Right ventricle myocardium superior (tissue), 1 donor: ENCODE measurements at regions not wholly inside any gene's neighbourhood (a gene's known extent, or its start where the extent isn't known, plus 50 kb on each side); places are given as distances from the start of the nearest gene placed in this dataset.
"Not testable (repeated sequence)": the region's sequence is repeated elsewhere in the genome, so short reads cannot be mapped to it uniquely, and the experiment has no call there.

Experiments used
- ATAC-seq: fragments of 200-7000 bp; cut with Tn5 transposase; one replicate; pipeline ENCODE4 v1.9.1; 2020; ENCODE audit warnings: mild to moderate bottlenecking; ENCODE audit not compliant: poor library complexity
- DNase-seq: peaks from one replicate; pipeline ENCODE4 v3.0.0-alpha.2; 2020
- intact Hi-C: fragments of 100-400 bp; cut with DNase I; formaldehyde crosslinking; loops from one replicate; pipeline ENCODE4 v1.11.2; 2022
- donor health status: DM: no; HTN: yes; CAD: no; lungs with severe emphysema.

DNA sequence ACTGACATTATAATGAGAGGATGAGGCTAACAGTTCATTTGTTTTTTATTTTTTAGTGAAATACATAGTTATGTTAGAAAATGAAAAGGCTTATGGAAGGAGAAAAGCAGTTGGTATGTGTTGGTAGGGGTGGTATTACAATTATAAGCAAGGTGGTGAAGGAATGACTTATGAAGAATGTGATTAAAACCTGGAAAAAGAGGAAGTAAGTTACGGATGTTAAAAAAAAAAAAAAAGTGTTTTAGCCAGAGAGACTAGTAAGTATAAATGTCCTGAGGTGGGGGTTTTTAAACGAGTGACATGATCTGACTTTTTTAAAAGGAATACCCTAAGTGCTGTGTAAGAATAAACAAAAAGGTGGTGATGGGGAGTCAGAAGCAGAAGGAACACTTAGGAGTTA is 206.8 kb downstream of the IL15 start:
- intact Hi-C loops: no loop called here
- ATAC-seq (no peak), DNase-seq (no peak)

DNA sequence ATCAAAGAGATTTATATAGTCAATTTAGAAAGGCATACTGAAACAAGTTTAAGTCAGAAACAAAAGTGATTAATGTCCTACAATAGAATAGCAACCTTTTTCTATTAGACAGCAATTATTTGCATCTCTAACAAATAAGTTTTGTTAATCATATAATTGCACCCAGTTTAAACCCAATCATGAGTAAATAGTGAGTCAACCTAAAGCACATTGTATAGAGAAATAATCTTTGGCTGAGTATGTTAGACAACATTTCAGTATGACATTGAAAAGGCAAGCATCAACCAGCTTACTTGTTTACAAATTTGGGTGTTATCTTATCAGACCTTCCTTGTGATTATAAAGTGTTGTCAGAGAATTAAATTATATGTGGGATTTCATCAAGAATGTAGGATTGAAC is 209.5 kb downstream of the IL15 start:
- intact Hi-C loops: no loop called here
- ATAC-seq (no peak), DNase-seq (no peak)

DNA sequence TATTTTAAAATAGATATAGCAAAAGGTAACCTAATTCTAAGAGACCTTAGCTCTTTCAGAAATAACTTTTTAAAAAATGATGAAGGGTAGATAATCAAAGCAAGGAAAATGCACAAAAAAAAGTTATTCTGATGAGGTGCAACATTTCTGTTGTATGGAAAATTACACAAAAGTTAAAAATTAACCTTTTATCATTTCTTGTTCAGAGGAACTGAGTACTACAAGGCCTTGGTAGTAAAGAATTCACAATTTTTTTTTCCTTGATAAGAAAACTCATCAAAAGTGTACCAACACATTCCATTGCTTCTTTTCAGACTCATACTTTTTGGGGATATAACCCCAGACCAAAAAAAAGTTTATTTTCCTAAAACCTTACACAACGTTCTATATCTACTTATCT is 213.0 kb downstream of the IL15 start:
- ATAC-seq (no peak), DNase-seq (no peak)
- intact Hi-C loops: no loop called here

DNA sequence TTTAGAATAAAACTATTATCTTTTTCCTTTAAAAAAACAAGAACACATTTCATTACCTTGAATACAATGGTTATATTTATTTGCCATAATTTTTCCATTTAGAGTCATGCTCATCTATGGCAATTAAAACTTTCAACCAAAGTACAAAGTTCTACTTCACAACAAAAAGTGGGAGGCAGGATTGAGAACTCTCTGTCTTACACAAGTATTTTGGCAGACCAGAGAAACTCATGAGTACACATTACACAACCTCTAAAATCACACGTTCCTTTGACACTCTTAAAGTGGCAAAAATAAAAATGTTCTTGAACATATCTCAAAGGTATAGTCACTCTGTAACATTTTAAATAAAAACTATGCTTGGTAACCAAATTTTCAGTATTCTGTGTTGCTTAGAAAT is 213.4 kb downstream of the IL15 start:
- no peak for DNase-seq
- no peak for ATAC-seq
- intact Hi-C loops: no loop called here

DNA sequence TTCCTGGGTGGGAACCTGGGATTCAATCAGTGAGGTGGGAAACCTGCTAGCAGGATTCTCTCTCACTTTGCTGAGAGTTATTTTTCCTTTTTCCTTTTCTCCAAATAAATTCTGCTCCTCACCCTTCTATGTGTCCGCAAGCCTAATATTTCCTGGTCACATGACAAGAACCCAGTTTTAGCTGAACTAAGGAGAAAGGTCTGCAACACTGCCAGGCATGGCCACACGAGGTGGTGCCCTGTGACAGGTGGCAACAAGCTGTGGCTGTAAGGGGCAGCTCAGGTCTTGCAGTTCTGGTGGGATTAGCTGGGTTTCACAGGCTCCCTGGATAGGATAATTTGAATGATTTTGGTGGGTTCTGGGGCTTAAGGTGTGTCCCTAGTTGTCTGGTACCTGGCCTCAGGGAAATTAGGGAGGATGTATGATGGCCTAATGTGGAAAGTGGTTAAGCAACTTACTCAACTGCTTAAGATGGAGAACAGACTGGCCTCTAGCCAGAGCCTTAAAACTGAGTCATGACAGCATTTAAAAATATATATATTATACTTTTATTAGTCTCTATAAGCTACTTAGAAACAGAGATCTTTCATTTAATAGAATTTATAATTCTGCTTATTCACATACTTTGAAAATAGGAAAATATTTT is 215.0 kb downstream of the IL15 start:
- DNase-seq: no peak
- intact Hi-C loops: no loop called here
- no peak for ATAC-seq

DNA sequence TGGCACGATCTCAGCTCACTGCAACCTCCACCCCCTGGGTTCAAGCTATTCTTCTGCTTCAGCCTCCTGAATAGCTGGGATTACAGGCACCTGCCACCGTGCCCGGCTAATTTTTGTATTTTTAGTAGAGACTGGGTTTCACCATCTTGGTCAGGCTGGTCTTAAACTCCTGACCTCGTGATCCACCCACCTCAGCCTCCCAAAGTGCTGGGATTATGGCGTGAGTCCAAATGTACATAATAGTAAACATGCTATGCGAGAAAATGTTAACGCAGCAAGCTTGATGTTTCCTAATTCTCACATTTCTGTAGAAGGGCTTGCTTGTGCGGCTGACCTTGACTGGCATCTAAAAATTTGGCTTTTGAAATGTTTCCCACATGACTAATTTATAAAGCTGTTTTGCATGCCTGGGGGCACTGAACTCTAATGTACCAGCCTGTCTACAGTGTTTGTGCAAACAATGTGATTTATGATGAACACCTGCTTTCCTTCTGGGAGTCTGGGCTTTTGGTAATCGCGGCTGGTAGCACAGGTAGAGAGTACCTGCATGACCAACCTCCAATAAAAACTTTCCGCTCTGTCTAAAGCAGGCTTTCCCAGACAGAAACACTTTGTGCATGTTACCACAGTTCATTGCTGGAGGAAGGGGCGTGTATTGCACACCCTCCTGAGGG is 216.8 kb downstream of the IL15 start:
- intact Hi-C loops: no loop called here
- ATAC-seq (no peak), DNase-seq (no peak)

DNA sequence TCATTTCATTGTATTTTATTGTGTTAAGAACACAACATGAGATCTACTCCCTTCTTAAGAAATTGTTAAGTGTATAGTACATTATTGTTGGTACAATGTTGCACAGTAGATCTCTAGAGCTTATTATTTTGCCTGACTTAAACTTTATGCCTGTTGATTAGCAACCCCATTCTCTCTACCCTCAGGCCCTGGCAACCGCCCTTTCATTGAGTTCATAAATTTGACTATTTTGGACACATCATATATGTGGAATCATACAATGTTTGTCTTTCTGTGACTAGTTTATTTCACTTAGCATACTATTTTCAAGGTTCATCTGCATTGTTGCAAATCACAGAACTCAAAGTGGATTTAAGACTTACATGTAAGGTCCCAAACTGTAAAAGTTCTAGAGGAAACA is 222.1 kb downstream of the IL15 start:
- ATAC-seq (no peak), DNase-seq (no peak)
- intact Hi-C loops: no loop called here

DNA sequence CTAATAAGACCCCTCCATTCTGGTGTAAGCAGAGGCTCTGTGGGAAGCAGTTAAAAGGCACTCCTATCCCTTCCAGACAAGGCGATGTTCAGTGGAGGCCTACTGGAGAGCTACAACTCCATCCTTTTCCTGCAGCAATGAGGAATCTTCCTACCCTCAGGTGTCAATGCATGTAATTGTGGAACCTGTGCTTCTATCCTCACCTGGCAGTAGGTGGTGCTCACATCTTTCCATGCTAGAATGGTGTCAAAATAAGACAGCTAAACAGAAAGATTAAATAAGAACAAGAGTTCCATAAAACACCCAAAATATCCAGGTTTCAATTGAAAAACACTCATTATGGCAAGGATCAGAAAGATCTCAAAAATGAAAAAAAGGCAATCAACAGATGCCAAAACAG is 224.6 kb downstream of the IL15 start:
- DNase-seq (no peak), ATAC-seq (no peak)
- intact Hi-C loops: no loop called here

DNA sequence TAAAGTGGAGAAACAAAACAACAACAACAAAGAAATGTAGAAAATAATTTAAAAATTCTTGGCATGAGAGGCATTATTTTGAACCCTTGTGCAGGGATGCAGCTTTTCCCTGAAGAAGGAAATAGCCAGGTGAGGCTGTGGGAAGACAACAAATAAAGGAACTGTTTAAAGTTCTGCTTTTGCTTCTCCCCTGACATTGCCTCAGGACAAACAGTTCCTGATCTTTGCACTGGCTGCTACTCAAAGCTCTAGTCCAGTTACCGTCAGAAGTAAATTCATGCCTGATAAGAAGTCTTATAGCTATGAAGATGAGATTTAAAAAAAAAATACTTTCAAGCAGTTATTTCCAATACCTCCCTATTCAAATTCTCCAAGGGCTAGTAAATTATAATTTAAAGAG is 233.8 kb downstream of the IL15 start:
- ATAC-seq: no peak
- no peak for DNase-seq
- intact Hi-C loops: no loop called here

DNA sequence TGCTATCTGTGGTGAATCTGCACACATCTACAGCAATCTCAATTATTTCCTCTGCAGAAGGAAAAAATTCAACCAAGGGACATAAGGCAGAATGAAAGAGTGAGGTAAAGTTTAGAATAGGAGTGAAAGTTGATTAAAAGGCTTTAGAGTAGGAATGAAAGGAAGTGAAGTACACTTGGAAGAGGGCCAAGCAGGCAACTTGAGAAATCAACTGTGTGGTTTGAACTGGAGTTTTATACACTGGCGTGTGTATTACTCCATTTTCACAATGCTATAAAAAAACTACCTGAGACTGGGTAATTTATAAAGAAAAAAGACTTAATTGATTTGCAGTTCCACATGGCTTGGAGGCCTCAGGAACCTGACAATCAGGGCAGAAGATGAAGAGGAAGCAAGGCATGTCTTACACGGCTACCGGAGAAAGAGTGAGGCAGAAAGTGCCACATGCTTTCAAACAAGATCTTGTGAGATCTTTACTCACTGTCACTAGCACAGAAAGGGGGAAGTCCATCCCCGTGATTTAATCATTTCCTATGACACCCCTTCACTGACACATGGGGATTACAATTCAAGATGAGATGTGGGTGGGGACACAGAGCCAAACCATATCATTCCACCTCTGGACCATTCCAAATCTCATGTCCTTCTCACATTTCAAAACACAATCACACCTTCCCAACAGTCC is 234.8 kb downstream of the IL15 start:
- intact Hi-C loops: no loop called here
- ATAC-seq (no peak), DNase-seq (no peak)

DNA sequence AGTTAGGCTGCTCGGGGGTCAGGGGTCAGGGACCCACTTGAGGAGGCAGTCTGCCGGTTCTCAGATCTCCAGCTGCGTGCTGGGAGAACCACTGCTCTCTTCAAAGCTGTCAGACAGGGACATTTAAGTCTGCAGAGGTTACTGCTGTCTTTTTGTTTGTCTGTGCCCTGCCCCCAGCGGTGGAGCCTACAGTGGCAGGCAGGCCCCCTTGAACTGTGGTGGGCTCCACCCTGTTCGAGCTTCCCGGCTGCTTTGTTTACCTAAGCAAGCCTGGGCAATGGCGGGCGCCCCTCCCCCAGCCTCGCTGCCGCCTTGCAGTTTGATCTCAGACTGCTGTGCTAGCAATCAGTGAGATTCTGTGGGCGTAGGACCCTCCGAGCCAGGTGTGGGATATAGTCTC is 246.3 kb downstream of the IL15 start:
- ATAC-seq, DNase-seq, intact Hi-C loops: not testable (repeated sequence)

DNA sequence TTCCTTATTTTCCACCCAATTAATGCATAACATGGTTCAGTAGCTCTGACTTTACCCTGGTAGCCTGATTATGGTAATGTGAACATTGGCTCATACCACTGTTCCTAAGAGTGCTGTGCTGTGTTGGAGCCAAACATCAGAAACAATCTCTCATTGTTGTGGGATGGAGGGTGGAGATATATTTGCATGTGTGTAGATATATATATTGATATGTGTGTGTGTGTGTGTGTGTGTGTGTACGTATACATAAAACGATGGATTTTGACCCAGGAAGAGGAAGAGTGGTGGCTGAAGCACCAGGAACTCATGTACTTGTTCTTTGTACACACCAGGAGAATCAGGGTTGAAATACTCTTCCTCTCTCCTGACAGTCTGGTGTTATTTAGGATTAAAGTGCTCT is 247.7 kb downstream of the IL15 start:
- ATAC-seq (no peak), DNase-seq (no peak)
- intact Hi-C loops: no loop called here

DNA sequence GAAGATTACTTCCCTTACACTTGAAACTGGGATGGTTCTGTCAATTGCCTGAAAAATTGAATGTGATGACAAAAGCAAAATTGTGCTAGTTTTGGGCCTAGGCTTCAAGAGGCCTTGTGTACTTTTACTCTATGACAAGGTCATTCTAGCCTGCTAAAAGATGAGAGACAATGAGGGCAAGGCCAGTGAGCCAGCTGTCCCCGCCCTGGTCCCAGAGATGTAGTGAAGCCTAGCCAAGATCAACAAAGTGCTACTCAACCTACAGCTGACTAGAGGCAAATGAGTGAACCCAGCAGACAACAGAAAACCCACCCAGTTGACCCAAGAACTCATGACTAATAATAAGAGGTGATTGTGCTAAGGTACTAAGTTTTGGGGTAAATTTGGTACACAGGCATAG is 248.7 kb downstream of the IL15 start:
- ATAC-seq (no peak), DNase-seq (no peak)
- intact Hi-C loops: no loop called here

DNA sequence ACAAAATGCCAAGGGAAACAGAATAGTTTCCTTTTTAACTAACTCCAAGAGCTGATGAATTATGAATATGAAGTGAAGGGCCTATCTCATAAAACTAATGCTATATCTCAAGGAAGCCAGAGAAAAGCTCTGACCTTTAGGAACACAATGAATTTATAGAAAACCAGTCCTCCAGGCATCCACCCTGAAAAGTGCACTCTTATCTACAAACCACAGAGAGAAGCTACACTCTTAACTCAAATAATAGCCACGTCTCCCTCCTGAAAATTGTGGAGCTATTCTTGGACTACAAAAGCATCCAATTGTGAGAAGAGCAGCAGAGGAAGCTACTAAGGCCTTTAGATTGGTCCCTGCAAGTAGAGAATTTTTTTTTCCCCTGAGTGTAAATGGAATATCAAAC is 253.9 kb downstream of the IL15 start:
- ATAC-seq (no peak), DNase-seq (no peak)
- intact Hi-C loops: no loop called here

DNA sequence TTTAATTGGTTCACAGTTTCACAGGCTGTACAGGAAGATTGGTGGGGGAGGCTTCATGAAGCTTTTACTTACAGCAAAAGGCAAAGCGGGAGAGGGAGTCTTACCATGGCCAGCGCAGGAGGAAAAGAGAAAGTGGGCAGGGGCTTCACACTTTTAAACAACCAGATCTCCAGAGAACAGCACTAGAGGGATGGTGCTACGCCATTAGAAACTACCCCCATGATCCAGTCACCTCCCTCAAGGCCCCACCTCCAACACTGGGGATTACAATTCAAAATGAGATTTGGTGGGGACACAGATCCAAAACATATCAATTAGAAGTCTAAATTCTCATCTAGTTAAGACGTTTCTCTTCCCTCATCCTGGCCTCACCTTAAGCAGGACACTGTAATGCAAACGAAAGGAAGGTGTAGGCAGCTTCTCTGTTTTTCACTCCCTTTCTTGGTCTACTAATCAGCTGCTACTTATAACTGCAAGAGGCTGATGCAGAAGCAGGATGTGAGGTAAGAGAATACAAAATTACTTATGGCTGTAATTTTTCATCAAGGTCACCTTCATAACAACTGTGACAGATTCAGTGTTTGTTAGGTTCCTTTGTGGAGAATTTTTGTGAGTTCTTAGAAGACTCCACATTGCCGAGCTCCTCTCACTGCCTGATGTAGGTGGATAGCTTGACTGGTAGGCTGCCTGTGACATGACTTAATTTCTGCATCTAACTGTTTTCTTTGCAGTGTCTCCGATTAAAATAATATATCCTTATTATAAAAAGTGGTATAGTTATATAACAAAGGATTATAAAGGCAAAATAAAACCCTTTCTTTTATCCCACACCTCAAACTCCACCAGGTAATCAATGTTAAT is 255.1 kb downstream of the IL15 start:
- ATAC-seq: no peak
- intact Hi-C loops: no loop called here
- DNase-seq: no peak

DNA sequence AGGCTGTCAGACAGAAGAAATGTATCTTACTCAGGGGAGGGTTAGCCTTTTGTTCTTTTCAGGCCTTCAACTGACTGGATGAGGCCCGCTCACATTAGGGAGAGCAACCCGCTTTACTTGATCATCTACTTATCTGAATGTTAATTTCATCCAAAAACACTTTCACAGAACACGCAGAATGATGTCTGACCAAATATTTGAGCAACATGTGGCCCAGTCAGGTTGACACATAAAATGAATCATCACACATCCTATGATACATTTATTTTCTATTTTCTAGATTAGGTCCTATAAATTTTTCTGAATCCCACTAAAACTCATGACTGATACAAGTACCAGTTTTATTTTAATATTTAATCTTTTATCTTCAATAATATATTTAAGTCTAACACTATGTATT is 260.3 kb downstream of the IL15 start:
- no peak for DNase-seq
- ATAC-seq: no peak
- intact Hi-C loops: no loop called here

DNA sequence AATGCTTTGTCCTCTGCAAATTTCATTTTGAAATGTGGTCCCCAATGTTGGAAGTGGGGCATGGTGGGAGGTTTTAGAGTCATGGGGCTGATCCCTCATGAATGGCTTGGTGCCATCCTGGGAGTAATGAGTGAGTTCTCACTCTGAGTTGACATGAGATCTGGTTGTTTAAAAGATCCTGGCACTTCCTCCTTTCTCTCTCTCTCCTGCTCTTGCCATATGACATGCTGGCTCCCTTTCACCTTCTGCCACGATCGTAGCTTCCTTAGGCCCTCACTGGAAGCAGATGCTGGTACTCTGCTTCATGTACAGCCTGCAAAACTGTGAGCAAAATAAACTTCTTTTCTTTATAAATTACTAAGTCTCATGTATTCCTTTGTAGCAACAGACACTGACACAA is 262.0 kb downstream of the IL15 start:
- no peak for ATAC-seq
- intact Hi-C loops: no loop called here
- no peak for DNase-seq

DNA sequence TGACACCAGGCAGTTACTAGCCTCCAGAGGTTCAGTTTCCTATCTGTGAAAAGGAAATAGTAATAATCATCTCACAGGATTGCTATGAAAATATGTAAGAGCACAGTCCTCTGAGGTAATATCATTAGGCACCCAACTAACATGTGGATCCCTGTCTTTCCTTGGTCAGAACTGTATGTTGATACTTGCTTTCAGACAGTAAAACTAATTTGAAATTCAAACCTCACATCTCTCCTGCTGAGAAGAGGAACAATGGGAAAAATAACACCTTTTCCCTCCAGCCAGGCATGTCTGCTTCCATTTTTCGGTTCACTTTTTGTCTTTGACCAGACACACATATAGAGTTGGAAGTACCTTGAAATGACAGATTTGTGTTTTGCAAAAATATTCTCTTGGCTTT is 262.7 kb downstream of the IL15 start:
- intact Hi-C loops: no loop called here
- ATAC-seq (no peak), DNase-seq (no peak)

DNA sequence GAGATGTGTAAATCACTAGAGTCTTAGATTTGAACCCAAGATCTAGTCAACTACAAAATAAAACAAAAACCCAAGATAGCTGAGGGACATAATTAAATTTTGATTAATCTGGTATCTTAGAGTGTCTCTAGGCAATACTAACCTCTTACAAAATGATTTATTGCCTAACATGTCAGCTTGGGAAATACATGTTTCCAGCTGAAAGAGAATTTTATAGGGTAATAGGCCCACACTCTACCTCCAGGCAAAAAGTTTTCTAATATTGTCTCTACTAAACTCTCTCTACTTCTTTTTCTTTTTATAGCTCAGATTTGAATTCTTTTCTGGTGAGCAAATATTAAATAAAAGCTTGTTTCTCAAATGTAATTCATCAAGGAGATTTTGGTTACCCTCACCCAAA is 263.2 kb downstream of the IL15 start:
- DNase-seq (no peak), ATAC-seq (no peak)
- intact Hi-C loops: no loop called here

DNA sequence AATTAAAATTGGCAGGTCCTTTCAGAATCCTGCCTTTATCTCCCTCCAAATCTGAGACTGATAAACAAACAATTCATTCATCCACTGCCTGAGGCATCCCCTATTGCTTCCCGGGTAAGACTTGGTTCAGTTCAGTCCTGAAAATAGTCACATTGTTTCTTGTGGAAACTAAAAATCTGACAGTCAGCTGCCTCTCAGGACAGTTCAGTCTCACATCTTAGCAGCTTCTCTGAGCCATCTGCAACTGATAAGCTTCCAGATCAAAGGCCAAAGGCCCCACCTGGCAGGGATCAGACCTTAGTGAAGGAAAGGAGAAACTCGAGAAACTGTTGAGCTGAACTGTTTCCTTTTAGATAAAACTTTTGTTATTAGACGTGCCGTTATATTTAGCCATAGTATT is 264.5 kb downstream of the IL15 start:
- DNase-seq: no peak
- intact Hi-C loops: no loop called here
- ATAC-seq: no peak
